B cell (primary cell): ENCODE measurements at regions not wholly inside any gene's neighbourhood (a gene's known extent, or its start where the extent isn't known, plus 50 kb on each side); places are given as distances from the start of the nearest gene placed in this dataset.

Experiments
- ATAC-seq: fragments of 200-7000 bp; cut with Tn5 transposase; one replicate; pipeline ENCODE4 v1.10.0; 2021; ENCODE audit warnings: low read depth, mild to moderate bottlenecking, moderate number of reproducible peaks, moderate library complexity
- CTCF ChIA-PET: fragments of 350-600 bp; sonication (Branson Sonifier 250); formaldehyde crosslinking; loops from one replicate; lab custom pipeline; 2021; ENCODE audit warnings: antibody characterized with exemption, inconsistent platforms; lab: Charles Lee
- POLR2A ChIA-PET: fragments of 350-600 bp; sonication (Branson Sonifier 250); formaldehyde crosslinking; loops from one replicate; lab custom pipeline; 2021; ENCODE audit warnings: antibody characterized with exemption; lab: Charles Lee
- DNase-seq: peaks from one replicate; pipeline ENCODE4 v3.0.0; 2013
- H2AFZ ChIP-seq: 2 replicates; pipeline ENCODE4 v1.6.1; 2012; ENCODE audit warnings: mild to moderate bottlenecking, low read depth, low read length; ENCODE audit not compliant: insufficient read depth, poor library complexity, severe bottlenecking
- H3K27ac ChIP-seq, 2 donors: 1 replicate in 1 of 2; 2 replicates in 1 of 2; pipeline ENCODE4 v1.5.1; 2012 to 2013; ENCODE audit warnings: low read length in 2 of 2, mild to moderate bottlenecking in 2 of 2, moderate library complexity in 1 of 2
- H3K27me3 ChIP-seq, 4 experiments: fragments of 200-600 bp in 1 of 4; sonication (generic) in 1 of 4; replicated peaks in 1 of 4; 1 replicate in 2 of 4; 2 replicates in 2 of 4; pipeline versions ENCODE4 v1.6.1 to v1.7.0; 2013 to 2016; ENCODE audit warnings: low read length in 3 of 4, mild to moderate bottlenecking in 2 of 4, mixed read lengths in 1 of 4, moderate library complexity in 1 of 4; ENCODE audit not compliant: insufficient read depth in 4 of 4, control insufficient read depth in 3 of 4; ENCODE audit errors: control extremely low read depth in 1 of 4
- H3K36me3 ChIP-seq, 2 experiments: replicated peaks in 1 of 2; 1 replicate in 1 of 2; 2 replicates in 1 of 2; pipeline versions ENCODE4 v1.6.1 to v1.7.1; 2013; ENCODE audit warnings: low read length in 1 of 2; ENCODE audit not compliant: insufficient read depth in 2 of 2, control insufficient read depth in 1 of 2; ENCODE audit errors: control extremely low read depth in 1 of 2, extremely low read depth in 1 of 2
- H3K4me1 ChIP-seq, 2 donors: fragments of 200-600 bp in 1 of 2; sonication (generic) in 1 of 2; 1 replicate in 1 of 2; 2 replicates in 1 of 2; pipeline versions ENCODE4 v1.5.1 to v1.6.1; 2013 to 2017; ENCODE audit warnings: low read length in 2 of 2; ENCODE audit not compliant: control insufficient read depth in 2 of 2, insufficient read depth in 2 of 2
- H3K4me2 ChIP-seq: replicated peaks from 2 replicates; pipeline ENCODE3; 2012; ENCODE audit warnings: mild to moderate bottlenecking, low read depth, low read length; ENCODE audit not compliant: poor library complexity, severe bottlenecking
- H3K4me3 ChIP-seq, 5 experiments: fragments of 200-600 bp in 1 of 5; sonication (generic) in 1 of 5; 1 replicate in 3 of 5; 2 replicates in 2 of 5; pipeline versions ENCODE4 v1.5.1 to v1.7.0; 2011 to 2016; ENCODE audit warnings: low read length in 4 of 5, mild to moderate bottlenecking in 4 of 5, low read depth in 2 of 5, control low read depth in 1 of 5, moderate library complexity in 1 of 5; ENCODE audit not compliant: insufficient read depth in 1 of 5; ENCODE audit errors: control extremely low read depth in 1 of 5, extremely low read depth in 1 of 5
- H3K79me2 ChIP-seq: fragments of 200-600 bp; sonication (generic); one replicate; pipeline ENCODE4 v1.6.0; 2016; ENCODE audit warnings: low read length; ENCODE audit not compliant: control insufficient read depth, insufficient read depth
- H3K9ac ChIP-seq: fragments of 200-600 bp; sonication (generic); 2 replicates; pipeline ENCODE4 v1.6.1; 2017; ENCODE audit warnings: mild to moderate bottlenecking, low read length, moderate library complexity
- H3K9me3 ChIP-seq, 3 donors: one replicate each; pipeline versions ENCODE4 v1.6.1 to v1.7.1; 2013; ENCODE audit warnings: low read length in 2 of 3; ENCODE audit not compliant: control insufficient read depth in 2 of 3, insufficient read depth in 1 of 3; ENCODE audit errors: control extremely low read depth in 1 of 3
- H4K20me1 ChIP-seq: 2 replicates; pipeline ENCODE4 v1.6.0; 2012; ENCODE audit warnings: mild to moderate bottlenecking, low read length; ENCODE audit not compliant: insufficient read depth, control insufficient read depth, poor library complexity, severe bottlenecking
- H3K27ac Mint-ChIP-seq: one replicate; pipeline ENCODE4 v1.8.0; 2021; ENCODE audit warnings: mixed read lengths
- H3K27me3 Mint-ChIP-seq: one replicate; pipeline ENCODE4 v1.8.0; 2021; ENCODE audit warnings: mixed read lengths
- H3K4me1 Mint-ChIP-seq: one replicate; pipeline ENCODE4 v1.8.0; 2021; ENCODE audit warnings: mixed read lengths
- H3K4me3 Mint-ChIP-seq: one replicate; pipeline ENCODE4 v1.8.0; 2021; ENCODE audit warnings: mixed read lengths
- H3K9me3 Mint-ChIP-seq: one replicate; pipeline ENCODE4 v1.8.0; 2022; ENCODE audit warnings: mixed read lengths; ENCODE audit not compliant: insufficient read depth
- CTCF ChIP-seq: fragments of 200-600 bp; IDR thresholded peaks from one replicate; pipeline ENCODE4 v1.8.0; 2022; ENCODE audit warnings: antibody characterized with exemption, mild to moderate bottlenecking
- EZH2 ChIP-seq: IDR thresholded peaks from 2 replicates; pipeline ENCODE4 v1.6.1; 2012; ENCODE audit warnings: borderline replicate concordance, low read depth, mild to moderate bottlenecking, moderate library complexity, low read length; ENCODE audit not compliant: insufficient read depth, poor library complexity, severe bottlenecking
- WGBS: methylation state at CpG from one replicate; pipeline ENCODE4 v1.1.5; 2013; ENCODE audit warnings: missing lambda C conversion rate; ENCODE audit not compliant: insufficient coverage; 5-methylcytosine and 5-hydroxymethylcytosine counted together
- intact Hi-C: fragments of 100-400 bp; cut with micrococcal nuclease; formaldehyde crosslinking; loops from one replicate; pipeline ENCODE4 v1.10.0; 2022

- Histone ChIP-seq H3K4me1 (no peaks in the 10 kb centered on the region), H4K20me1 (no peaks in the 10 kb centered on the region), H2AFZ (no peak overlapping the region), H3K9me3 (peaks cover 0 to 18% (median 9%) of the 10 kb centered on the region in 3 donors), H3K36me3 (no peaks in the 10 kb centered on the region), H3K27ac (no peak overlapping the region), H3K27me3 (no peaks in the 10 kb centered on the region), H3K4me2 (no peak overlapping the region), H3K9ac (no peak overlapping the region), H3K79me2 (no peaks in the 10 kb centered on the region), H3K4me3 (no peak overlapping the region)
- Mint-ChIP-seq H3K4me1 (no peaks in the 10 kb centered on the region), H3K27ac (no peak overlapping the region), H3K27me3 (no peaks in the 10 kb centered on the region), H3K9me3 (peaks cover 13% of the 10 kb centered on the region), H3K4me3 (no peak overlapping the region)
- ATAC-seq: no peak
- ChIA-PET POLR2A (no interaction called here), CTCF (no interaction called here)
- TF ChIP-seq CTCF (no peak), EZH2 (no peak)
- intact Hi-C loops: no loop called here
- WGBS: 43% methylated on average over 1 of the region's 2 CpGs
- no peak for DNase-seq
These were observed 415.9 kb downstream of the TDRD15 start for GRCh38 chr2:21539685-21540084.

- Histone ChIP-seq H3K9ac (no peak overlapping the region), H3K9me3 (no peaks in the 10 kb centered on the region), H3K4me2 (no peak overlapping the region), H4K20me1 (no peaks in the 10 kb centered on the region), H3K36me3 (no peaks in the 10 kb centered on the region), H3K79me2 (no peaks in the 10 kb centered on the region), H3K27me3 (no peaks in the 10 kb centered on the region), H3K4me3 (no peak overlapping the region), H3K4me1 (no peaks in the 10 kb centered on the region), H2AFZ (no peak overlapping the region), H3K27ac (no peak overlapping the region)
- intact Hi-C loops: no loop called here
- 100% methylated on average over 1 of the region's 2 CpGs for WGBS
- Mint-ChIP-seq H3K4me3 (no peak overlapping the region), H3K9me3 (peaks cover 6% of the 10 kb centered on the region), H3K27me3 (no peaks in the 10 kb centered on the region), H3K27ac (no peak overlapping the region), H3K4me1 (no peaks in the 10 kb centered on the region)
- DNase-seq (no peak), ATAC-seq (no peak)
- ChIA-PET POLR2A (no interaction called here), CTCF (no interaction called here)
- TF ChIP-seq CTCF: no peak
- no peak for TF ChIP-seq EZH2
These were observed 419.9 kb downstream of the TDRD15 start for GRCh38 chr2:21543630-21544029.
